Lower lobe of right lung (tissue), 2 donors: ENCODE measurements at regions not wholly inside any gene's neighbourhood (a gene's known extent, or its start where the extent isn't known, plus 50 kb on each side); places are given as distances from the start of the nearest gene placed in this dataset.

Experiments used
- ATAC-seq, 2 donors: fragments of 200-7000 bp; cut with Tn5 transposase; one replicate each; pipeline ENCODE4 v1.9.1; 2020 to 2022; ENCODE audit warnings: mild to moderate bottlenecking in 2 of 2, moderate library complexity in 2 of 2
- DNase-seq: peaks from one replicate; pipeline ENCODE4 v3.0.0-alpha.2; 2020
- H3K27ac ChIP-seq: fragments of 200-600 bp; one replicate; pipeline ENCODE4 v1.8.0; 2022
- H3K27me3 ChIP-seq: fragments of 200-600 bp; one replicate; pipeline ENCODE4 v1.8.0; 2022; ENCODE audit warnings: low read depth
- H3K36me3 ChIP-seq: fragments of 200-600 bp; one replicate; pipeline ENCODE4 v1.8.0; 2022; ENCODE audit warnings: mild to moderate bottlenecking
- H3K4me1 ChIP-seq: fragments of 200-600 bp; one replicate; pipeline ENCODE4 v1.8.0; 2022
- H3K4me3 ChIP-seq: fragments of 200-600 bp; one replicate; pipeline ENCODE4 v1.8.0; 2022; ENCODE audit warnings: mild to moderate bottlenecking
- H3K9me3 ChIP-seq: fragments of 200-600 bp; one replicate; pipeline ENCODE4 v1.8.0; 2022
- CTCF ChIP-seq: fragments of 200-600 bp; IDR thresholded peaks from one replicate; pipeline ENCODE4 v1.8.0; 2022; ENCODE audit warnings: antibody characterized with exemption, mild to moderate bottlenecking
- intact Hi-C: fragments of 100-400 bp; cut with DNase I; formaldehyde crosslinking; loops from one replicate; pipeline ENCODE4 v1.11.0; 2022
- donor health status: DM: no; HTN: yes; CAD: no; lungs with severe emphysema.

DNA sequence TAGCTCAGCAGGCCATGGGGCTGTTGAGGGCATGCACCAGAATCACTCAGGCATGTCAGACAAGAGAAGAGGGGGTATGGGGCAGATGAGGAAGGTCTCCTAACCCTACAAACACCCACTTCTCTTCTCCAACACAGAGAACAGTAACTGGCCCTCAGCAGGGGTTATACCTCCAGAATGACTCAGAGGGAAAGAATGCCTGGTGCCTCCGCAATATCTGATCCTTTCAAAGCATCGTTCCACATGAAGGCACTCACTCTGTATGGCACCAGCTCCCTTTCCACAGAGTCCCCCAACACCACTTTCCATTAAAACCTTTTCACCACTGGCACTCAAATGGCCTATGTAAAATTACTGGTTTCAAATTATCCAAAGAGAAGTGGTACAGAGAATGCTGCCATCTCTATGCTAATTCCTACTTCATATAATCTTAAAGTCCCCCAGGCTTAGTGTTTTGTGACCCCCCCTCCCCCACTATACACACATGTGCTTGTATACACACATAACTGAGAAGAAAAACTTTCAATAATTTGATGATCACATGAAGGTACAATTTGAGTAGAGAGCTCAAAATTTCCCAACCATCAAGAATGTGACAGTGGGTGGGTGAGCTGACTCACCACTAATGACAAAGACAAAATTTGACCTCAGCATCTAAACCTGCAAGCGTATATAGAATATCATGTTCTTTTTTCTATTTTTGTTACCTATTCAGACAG lies 91.5 kb downstream of the SIPA1L2 start:
- ATAC-seq = no peak
- TF ChIP-seq CTCF = no peak
- intact Hi-C loops = no loop called here
- no peaks in the 10 kb centered on the region for H3K27me3 ChIP-seq
- no peak overlapping the region for H3K27ac ChIP-seq
- H3K36me3 ChIP-seq = no peaks in the 10 kb centered on the region
- no peaks in the 10 kb centered on the region for H3K4me1 ChIP-seq
- DNase-seq = no peak
- H3K4me3 ChIP-seq = no peak overlapping the region
- no peaks in the 10 kb centered on the region for H3K9me3 ChIP-seq

GRCh38 chr1:232534552-232535517 lies 95.1 kb downstream of the SIPA1L2 start:
- DNase-seq (no peak), ATAC-seq (no peak)
- no peak for TF ChIP-seq CTCF
- intact Hi-C loops = no loop called here
- Histone ChIP-seq H3K27me3 (no peaks in the 10 kb centered on the region), H3K36me3 (no peaks in the 10 kb centered on the region), H3K27ac (no peak overlapping the region), H3K9me3 (no peaks in the 10 kb centered on the region), H3K4me3 (no peak overlapping the region), H3K4me1 (no peaks in the 10 kb centered on the region)

- no peak for DNase-seq
- TF ChIP-seq CTCF = no peak
- H3K27me3 ChIP-seq = no peaks in the 10 kb centered on the region
- H3K4me1 ChIP-seq = no peaks in the 10 kb centered on the region
- H3K27ac ChIP-seq = no peak overlapping the region
- no peaks in the 10 kb centered on the region for H3K36me3 ChIP-seq
- ATAC-seq = no peak
- no peak overlapping the region for H3K4me3 ChIP-seq
- H3K9me3 ChIP-seq = no peaks in the 10 kb centered on the region
- intact Hi-C loops = no loop called here
These were observed 96.6 kb downstream of the SIPA1L2 start for GRCh38 chr1:232533328-232533727.

DNA sequence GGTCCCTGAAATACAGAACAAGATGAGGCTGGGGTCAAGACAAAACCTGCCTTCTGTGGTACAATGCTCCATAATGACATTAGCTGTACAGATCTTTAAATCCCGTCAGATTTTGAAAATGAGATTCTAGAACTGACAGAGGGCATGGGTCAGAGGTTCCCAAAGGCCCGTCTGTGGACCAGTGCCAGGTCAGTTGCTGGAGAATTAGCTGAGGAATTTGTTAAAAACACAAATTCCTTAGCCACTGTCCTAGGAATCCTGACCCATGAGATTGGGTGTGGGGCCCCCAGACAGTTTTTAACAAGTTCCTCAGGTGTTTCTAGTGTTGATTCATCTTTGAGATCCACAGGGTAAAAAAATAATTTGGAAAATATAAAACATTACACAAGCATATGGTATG lies 97.0 kb downstream of the SIPA1L2 start:
- H3K9me3 ChIP-seq = no peaks in the 10 kb centered on the region
- DNase-seq (no peak), ATAC-seq (no peak)
- no peaks in the 10 kb centered on the region for H3K36me3 ChIP-seq
- intact Hi-C loops = no loop called here
- no peaks in the 10 kb centered on the region for H3K27me3 ChIP-seq
- no peak overlapping the region for H3K27ac ChIP-seq
- no peak for TF ChIP-seq CTCF
- H3K4me3 ChIP-seq = no peak overlapping the region
- H3K4me1 ChIP-seq = no peaks in the 10 kb centered on the region

DNA sequence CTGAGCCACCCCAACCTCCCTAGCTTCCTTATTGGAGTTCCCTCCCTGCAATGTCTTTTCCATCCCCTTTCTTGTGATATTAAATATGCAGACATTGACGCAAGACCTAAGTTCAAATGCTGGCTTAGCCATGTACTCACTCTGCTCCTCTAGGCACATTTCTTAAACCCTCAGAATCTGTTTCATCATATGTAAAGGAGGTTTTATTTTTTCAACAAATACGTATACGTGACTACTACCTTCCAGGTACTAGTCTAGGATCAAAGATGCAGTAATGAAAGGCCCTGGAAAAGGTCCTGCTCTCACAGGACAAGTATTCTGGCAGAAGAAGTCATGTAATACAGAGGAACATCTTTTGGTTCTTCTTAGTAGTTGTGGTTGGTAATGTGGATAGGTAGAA lies 98.6 kb downstream of the SIPA1L2 start:
- TF ChIP-seq CTCF = no peak
- intact Hi-C loops = no loop called here
- H3K4me3 ChIP-seq = no peak overlapping the region
- no peaks in the 10 kb centered on the region for H3K27me3 ChIP-seq
- no peaks in the 10 kb centered on the region for H3K36me3 ChIP-seq
- DNase-seq (no peak), ATAC-seq (no peak)
- H3K9me3 ChIP-seq = no peaks in the 10 kb centered on the region
- peaks cover 4% of the 10 kb centered on the region for H3K4me1 ChIP-seq
- H3K27ac ChIP-seq = no peak overlapping the region
